GM20431 (cell line): ENCODE measurements at regions not wholly inside any gene's neighbourhood (a gene's known extent, or its start where the extent isn't known, plus 50 kb on each side); places are given as distances from the start of the nearest gene placed in this dataset.

ENCODE experiments used
- in situ Hi-C: fragments of 300-500 bp; cut with MseI, MboI; formaldehyde crosslinking; loops from one replicate; pipeline ENCODE4 v1.15.0; 2020; ENCODE audit warnings: low sequenced_read_pairs; ENCODE audit not compliant: unreplicated experiment

- in situ Hi-C loops = no loop called here
Measured at GRCh38 chr11:131109257-131109656, 193.0 kb upstream of the SNX19 start.

GRCh38 chr11:131109790-131110189 lies 193.5 kb upstream of the SNX19 start:
- in situ Hi-C loops = no loop called here

GRCh38 chr11:131111775-131112174 lies 195.5 kb upstream of the SNX19 start:
- in situ Hi-C loops = no loop called here

- in situ Hi-C loops = no loop called here
Measured at GRCh38 chr11:131118247-131118646, 202.0 kb upstream of the SNX19 start.

- in situ Hi-C loops = no loop called here
Measured at GRCh38 chr11:131121426-131122333, 205.4 kb upstream of the SNX19 start.

GRCh38 chr11:131122448-131122847 lies 206.2 kb upstream of the SNX19 start:
- in situ Hi-C loops = no loop called here

GRCh38 chr11:131129474-131129873 lies 213.2 kb upstream of the SNX19 start:
- in situ Hi-C loops = no loop called here

GRCh38 chr11:131135611-131136010 lies 219.3 kb upstream of the SNX19 start:
- in situ Hi-C loops = no loop called here

GRCh38 chr11:131136486-131136885 lies 220.2 kb upstream of the SNX19 start:
- in situ Hi-C loops = no loop called here

- in situ Hi-C loops = no loop called here
Measured at GRCh38 chr11:131137046-131137445, 220.8 kb upstream of the SNX19 start.

GRCh38 chr11:131138731-131139130 lies 222.5 kb upstream of the SNX19 start:
- in situ Hi-C loops = no loop called here

- in situ Hi-C loops = no loop called here
Measured at GRCh38 chr11:131145791-131146190, 224.6 kb upstream of the NTM start.

GRCh38 chr11:131146827-131147490 lies 223.5 kb upstream of the NTM start:
- in situ Hi-C loops = no loop called here

GRCh38 chr11:131154351-131154750 lies 216.1 kb upstream of the NTM start:
- in situ Hi-C loops = no loop called here

GRCh38 chr11:131157678-131158077 lies 212.7 kb upstream of the NTM start:
- in situ Hi-C loops = no loop called here

- in situ Hi-C loops = no loop called here
Measured at GRCh38 chr11:131160846-131161245, 209.6 kb upstream of the NTM start.

- in situ Hi-C loops = no loop called here
Measured at GRCh38 chr11:131163613-131164012, 206.8 kb upstream of the NTM start.

GRCh38 chr11:131165036-131165435 lies 205.4 kb upstream of the NTM start:
- in situ Hi-C loops = no loop called here

GRCh38 chr11:131168839-131169713 lies 201.3 kb upstream of the NTM start:
- in situ Hi-C loops = no loop called here

- in situ Hi-C loops = no loop called here
Measured at GRCh38 chr11:131172011-131172410, 198.4 kb upstream of the NTM start.
